ENCODE measurements at regions not wholly inside any gene's neighbourhood (a gene's known extent, or its start where the extent isn't known, plus 50 kb on each side); places are given as distances from the start of the nearest gene placed in this dataset.

GRCh38 chr13:34543836-34544235 is 398.2 kb upstream of the NBEA start:
- no peak for DNase-seq (ENCODE audit: low read depth, low spot score)

GRCh38 chr13:34545461-34545860 is 396.6 kb upstream of the NBEA start:
- DNase-seq (ENCODE audit: low read depth, low spot score): no peak

DNA sequence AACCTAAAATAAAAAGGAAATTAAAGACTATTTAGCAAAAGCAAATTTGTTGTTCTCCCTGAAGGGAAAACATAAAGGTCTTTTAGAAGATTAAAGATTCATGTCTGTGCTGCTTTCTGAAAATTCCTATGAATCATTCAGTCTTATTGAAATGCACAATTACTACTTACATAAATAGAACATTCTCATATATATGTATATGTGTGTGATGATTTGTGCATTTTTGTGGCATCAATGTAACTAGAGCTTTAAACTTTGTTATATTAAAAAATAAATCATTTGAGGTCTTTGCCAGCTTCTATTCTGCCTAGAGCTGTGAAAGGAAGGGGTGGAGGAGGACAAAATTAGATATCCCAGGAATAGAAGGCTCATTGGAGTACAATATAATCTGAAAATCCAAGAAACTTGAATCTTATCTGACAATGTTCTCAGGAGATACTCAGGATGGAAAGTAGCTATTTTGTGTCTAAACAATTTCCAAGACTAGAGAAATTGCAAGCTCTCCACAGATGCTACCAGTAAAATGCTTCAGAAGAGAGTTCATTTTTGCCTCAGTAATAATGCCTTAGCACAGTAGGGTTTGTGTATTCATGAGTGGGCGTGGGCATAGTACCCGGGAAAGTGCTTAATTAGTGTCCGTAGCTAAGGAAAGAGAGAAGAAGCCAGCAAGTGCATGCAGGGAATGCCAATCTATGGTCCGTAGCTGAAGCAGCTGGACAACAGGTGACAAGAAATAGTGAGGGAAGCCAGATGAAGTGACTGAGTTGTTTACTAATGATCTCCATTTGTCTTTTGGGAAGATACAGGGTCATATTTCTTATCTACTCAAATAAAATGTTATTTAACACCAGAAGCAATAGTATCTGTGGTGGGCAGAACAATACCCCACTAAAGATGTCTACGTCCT is 395.5 kb upstream of the NBEA start:
- DNase-seq (ENCODE audit: low read depth, low spot score): no peak

GRCh38 chr13:34547929-34548328 is 394.1 kb upstream of the NBEA start:
- no peak for DNase-seq (ENCODE audit: low read depth, low spot score)

DNA sequence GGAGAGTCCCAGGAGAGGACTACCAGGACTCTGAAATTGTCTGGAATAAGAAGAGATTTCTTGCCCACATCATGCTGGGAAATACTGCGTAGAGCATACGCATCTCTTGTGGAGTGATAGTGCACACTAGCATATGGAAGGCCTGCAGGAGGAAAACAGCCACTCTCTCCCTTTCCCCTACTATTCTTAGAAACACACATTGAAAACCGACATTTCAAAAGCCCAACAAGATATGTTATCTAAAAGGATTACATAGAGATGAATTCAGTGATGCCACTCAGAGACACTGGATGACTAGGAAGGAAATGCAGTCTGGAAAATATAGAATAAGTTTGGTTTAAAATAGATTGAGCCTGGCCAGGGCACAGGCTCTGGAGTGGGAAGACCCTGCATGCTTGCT is 388.7 kb upstream of the NBEA start:
- DNase-seq (ENCODE audit: low read depth, low spot score): no peak

DNA sequence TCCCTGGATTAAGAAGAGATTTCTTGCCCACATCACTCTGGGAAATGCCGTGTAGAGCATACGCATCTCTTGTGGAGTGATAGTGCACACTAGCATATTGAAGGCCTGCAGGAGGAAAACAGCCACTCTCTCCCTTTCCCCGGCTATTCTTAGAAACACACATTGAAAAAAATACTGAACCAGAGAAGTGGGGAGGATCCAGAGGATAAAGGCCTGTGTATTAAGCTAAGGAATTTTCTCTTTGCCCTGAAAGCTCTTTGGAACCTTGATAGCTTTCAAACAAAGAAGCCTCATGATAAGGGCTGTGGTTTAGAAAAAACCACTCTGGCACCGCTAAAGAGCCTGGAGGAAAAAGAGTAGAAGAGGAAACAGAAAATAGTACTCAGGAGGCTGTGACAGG is 386.1 kb upstream of the NBEA start:
- DNase-seq (ENCODE audit: low read depth, low spot score): no peak

GRCh38 chr13:34561033-34561432 is 381.0 kb upstream of the NBEA start:
- DNase-seq (ENCODE audit: low read depth, low spot score): no peak

DNA sequence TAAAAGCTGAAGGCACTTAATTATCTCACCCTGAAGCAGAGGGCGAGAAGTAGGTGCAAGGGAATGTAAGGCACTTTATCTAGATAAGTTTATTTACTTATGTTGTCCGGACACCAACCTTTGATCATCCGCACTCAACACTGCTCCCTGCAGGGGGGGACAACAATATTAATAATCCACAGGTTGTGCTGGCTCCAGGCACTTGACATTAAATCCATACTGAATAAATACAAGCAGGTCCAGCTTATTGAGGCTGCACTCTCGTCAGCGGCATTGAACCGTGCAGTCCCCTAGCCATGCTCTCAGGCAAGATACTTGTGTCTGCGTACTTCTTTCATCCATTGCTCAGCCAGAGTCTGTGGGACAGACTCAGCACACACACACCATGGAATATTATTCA is 374.5 kb upstream of the NBEA start:
- no peak for DNase-seq (ENCODE audit: low read depth, low spot score)

DNA sequence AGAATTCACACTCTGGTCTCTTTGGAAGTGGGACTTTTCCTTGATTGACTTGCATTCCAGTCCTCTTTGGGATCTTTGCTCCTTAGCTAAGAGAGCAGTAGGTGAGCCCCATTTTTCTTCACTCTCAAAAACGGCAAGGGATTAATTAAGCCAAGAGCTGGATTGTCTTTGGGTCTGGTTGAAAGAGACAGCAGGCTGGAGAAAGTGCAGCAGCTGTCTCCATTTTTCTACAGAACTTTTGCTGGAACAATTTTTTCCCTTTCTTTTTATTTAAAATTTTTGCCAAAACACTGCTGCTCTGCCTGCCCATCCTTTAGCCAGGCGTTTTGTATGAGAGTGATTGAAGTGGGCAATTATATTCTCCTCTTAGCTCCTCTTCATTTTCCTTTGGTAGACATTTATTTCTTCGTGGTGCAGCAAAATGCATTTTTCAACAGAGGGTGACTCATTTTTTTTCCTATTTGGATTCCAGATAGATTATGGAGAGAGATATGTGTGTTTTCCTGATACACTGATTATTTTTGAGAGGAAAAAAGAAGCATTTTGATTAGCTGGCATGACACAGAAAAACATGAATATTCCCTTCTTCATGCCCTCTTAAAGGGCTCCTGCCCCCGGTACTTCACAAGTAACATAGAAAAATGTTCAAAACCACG is 371.2 kb upstream of the NBEA start:
- no peak for DNase-seq (ENCODE audit: low read depth, low spot score)

DNA sequence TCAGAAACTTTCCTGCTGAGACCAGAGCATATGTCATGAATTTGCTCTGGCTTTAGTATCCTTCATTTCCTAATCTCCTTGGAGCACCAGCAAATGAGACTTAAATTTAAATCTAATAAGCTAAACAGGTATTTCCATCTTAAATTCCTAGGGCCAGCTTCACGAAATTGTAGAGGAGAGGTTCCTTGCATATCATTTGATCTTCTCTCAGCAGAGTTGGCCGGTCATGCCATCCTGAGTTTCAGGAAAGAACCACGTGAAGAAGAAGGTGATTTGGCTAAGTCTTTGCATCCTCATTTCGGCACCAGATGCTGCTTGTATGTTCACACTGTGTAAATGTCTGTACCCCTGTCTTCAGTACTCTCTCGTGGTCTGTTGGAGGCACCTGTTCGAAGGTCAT is 370.4 kb upstream of the NBEA start:
- no peak for DNase-seq (ENCODE audit: low read depth, low spot score)

- no peak for DNase-seq (ENCODE audit: low read depth, low spot score)
These were observed 365.0 kb upstream of the NBEA start for GRCh38 chr13:34577051-34577450.

DNA sequence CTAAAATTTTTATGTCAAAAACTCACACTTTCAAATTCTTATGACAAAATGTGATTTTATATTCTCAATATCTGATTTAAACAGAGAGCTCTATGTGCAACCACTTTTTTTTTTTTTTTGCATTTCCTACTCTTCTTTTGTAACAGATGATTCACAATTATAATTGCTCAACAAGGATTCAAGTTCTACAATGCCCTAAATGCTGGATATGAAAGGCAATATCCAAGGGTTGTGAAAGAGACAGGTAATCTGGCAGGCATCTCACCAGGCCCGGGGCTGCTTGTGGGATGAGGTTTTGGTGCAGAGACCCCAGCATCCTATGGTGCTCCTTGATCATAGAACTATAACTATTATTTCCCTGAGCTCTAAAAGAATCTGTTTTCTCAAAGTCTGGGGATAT is 363.6 kb upstream of the NBEA start:
- no peak for DNase-seq (ENCODE audit: low read depth, low spot score)

GRCh38 chr13:34578917-34579316 is 363.2 kb upstream of the NBEA start:
- DNase-seq (ENCODE audit: low read depth, low spot score): no peak

DNA sequence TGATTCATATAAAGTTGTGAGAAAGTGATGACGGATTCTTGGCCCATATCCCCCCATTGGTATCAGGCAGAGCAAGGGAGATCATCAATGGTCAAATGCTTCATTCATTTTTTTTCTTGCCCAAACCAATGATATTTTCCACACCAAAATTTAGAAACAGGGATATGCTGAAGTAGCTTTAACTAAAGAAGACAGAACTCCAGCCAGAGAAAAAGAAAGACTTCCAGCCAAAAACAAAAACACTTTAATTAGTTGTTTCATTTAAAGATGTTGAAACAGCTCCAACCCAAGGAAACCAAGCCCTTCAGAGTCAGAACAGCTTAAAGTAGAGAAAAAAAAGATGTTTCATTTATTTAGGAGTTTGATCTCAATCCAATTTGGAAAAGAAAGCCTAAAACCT is 358.9 kb upstream of the NBEA start:
- DNase-seq (ENCODE audit: low read depth, low spot score): no peak

DNA sequence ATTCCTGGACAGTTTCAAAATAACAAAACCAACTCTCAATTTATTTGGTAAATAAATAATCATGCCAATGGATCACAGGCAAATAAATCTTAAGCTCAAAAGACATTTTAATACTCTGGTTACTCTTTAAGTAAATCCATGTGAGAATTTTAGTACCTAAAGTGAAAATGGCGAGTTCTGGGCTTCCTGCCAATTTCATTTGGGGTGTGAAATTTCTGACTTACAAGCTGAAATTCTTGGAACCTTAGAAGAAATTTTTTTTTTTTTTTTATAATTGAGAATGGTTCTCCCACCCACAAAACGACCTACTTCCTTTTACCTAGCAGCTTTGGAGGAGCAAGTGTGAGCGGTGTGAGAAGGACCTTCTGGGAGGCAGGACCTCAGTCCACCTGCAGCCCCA is 354.5 kb upstream of the NBEA start:
- DNase-seq (ENCODE audit: low read depth, low spot score): no peak

GRCh38 chr13:34588362-34588761 is 353.7 kb upstream of the NBEA start:
- DNase-seq (ENCODE audit: low read depth, low spot score): no peak

DNA sequence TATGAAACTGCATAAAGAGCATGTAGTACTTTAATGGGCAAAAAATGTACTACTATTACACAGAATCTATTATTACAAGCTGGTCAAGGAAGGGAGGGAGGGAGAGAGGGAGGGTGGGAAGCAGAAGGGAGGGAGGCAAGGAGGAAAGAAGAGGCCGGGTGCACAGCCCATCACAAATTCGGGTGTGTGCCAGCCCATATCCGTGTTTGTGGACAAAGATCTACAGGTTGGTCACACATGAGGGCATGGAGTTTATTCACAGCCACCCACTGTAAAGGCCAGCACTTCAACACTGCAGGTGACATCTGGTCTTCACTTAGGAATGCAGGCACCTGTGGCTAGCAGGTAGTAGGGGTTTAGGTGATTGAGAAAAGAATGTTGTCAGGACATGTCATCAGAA is 352.5 kb upstream of the NBEA start:
- no peak for DNase-seq (ENCODE audit: low read depth, low spot score)

DNA sequence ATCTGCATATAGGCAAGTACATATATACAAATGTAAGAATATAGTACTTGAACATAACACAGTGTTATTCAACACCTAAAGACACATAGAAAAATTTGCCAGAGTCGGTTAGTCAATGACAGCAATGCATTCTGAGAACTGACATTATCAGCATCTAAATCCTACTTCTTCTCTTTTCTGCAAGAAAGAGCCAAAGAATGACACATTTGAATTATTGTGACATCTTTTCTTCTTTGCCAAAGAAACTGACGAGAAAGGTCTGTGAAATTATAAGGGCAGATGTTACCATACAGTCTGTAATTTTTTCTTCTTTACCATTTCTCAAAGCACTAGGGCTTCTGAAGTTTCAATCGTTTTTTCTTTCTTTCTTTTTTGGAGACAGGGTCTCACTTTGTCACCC is 350.9 kb upstream of the NBEA start:
- no peak for DNase-seq (ENCODE audit: low read depth, low spot score)

GRCh38 chr13:34591900-34592529 is 350.1 kb upstream of the NBEA start:
- DNase-seq (ENCODE audit: low read depth, low spot score): no peak

GRCh38 chr13:34593658-34594057 is 348.4 kb upstream of the NBEA start:
- no peak for DNase-seq (ENCODE audit: low read depth, low spot score)

DNA sequence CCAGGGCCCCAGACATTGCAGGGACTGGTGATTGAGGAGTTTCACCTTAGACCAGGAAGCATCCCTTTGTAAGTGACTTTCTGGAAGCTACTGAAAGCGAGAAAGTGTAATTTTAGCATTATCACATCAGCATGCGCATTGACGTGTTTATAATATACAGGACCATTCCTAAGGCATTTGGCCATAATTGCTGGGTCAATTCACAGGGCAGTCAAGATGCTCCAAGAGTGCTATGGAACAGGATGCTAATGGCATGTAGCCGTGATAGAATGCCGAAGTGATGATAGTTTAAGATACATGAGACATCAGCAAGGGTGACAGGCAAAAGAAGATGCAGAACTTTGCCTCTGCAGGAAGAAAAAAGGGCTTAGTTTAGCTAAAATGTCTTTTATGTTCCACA is 347.6 kb upstream of the NBEA start:
- DNase-seq (ENCODE audit: low read depth, low spot score): no peak

GRCh38 chr13:34608331-34608730 is 333.7 kb upstream of the NBEA start:
- DNase-seq (ENCODE audit: low read depth, low spot score): no peak

DNA sequence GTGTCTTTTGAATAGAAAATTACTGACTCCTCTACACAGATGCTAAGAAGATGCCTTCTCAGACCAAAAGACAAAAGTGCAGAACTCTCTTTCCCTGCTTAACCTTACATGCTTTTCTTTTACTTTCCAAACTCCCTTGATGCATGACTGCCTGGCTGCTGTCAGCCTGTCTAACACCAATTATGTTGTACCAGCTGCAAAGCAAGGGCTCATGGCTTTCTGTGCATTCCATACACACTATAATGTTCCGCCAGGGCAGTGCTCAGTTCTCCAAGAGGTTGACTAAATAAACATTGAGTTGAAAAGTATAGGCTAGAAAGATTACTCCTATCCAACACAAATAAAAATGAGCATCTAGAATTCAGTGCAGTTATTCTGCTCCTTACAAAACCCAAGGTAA is 330.4 kb upstream of the NBEA start:
- DNase-seq (ENCODE audit: low read depth, low spot score): no peak

All from ELF-1 (cell line).